RKO (cell line): ENCODE measurements at regions not wholly inside any gene's neighbourhood (a gene's known extent, or its start where the extent isn't known, plus 50 kb on each side); places are given as distances from the start of the nearest gene placed in this dataset.

Experiments used
- DNase-seq: peaks from one replicate; pipeline ENCODE4 v3.0.0-alpha.2; 2016; ENCODE audit warnings: low spot score

DNA sequence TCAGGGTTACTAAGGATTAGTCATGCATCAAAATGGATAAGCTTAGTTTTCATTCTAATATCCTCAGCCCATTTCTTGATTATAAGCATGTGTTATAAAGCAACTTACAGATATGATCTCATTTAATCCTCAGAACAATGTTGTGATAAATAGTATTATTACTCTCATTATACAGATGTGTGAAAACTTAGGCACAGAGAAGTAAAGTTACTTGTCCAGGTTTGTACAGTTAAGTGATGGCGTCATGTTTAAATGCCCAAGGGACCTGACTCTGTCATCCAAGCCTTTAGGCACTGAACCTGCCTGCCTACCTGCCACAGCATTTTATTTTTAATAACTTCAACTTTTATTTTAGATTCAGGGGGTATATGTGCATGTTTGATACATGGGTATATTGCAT lies 472.9 kb upstream of the SEMA6D start:
- no peak for DNase-seq

DNA sequence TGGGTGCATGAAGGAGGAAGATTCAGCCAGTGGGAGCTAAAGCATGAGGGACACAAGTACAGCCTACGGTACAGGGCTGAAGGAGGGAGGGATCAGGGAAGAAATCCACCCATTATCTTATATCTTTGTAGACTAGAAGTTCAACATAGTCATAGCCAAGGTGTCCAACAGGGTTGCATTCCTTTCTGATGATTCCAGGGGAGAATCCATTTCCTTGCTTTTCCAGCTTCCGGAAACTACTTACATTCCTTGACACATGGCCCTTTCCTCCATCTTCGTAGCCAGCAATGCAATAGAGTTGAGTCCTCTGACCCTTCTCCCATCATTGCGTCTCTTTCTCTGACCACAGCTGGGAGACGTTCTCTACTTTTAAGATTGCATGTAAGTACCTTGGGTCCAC lies 471.0 kb upstream of the SEMA6D start:
- DNase-seq, result no peak

DNA sequence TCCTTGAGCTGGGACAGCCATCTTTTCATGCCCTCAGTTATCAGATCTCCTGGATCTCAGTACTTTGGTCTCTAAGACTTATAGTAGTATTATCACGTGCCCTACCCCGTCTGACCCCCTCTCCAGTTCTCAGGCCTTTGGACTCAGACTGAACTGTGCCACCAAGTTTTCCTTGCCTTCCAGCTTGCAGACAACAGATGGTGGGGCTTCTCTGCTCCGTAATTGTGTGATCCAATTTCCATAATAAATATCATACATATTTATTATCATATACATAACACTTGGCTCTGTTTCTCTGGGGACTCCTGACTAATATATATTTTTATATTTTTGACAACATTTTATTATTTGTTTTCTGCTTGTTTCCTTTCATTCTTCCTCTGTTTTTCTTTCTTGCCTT lies 458.8 kb upstream of the SEMA6D start:
- DNase-seq, result no peak

DNA sequence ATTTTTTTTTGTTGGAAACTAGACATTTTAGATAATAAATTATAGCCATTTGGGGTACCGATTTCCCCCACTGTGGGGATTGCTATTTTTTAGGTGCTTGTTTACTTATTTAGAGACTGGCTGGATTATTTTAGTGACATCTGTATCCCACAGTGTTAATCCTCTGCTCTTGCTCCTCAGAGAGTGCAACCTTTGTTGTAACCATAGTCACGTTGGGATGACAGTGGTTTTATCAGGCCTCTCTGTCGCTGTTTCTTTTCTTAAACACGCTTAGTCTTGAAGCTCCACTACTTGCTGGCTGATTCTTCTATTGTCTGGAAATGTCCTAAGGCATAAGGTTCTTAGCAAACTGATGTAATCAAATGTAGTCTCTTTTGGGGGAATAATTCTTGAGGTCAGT lies 451.6 kb upstream of the SEMA6D start:
- DNase-seq, result no peak

DNA sequence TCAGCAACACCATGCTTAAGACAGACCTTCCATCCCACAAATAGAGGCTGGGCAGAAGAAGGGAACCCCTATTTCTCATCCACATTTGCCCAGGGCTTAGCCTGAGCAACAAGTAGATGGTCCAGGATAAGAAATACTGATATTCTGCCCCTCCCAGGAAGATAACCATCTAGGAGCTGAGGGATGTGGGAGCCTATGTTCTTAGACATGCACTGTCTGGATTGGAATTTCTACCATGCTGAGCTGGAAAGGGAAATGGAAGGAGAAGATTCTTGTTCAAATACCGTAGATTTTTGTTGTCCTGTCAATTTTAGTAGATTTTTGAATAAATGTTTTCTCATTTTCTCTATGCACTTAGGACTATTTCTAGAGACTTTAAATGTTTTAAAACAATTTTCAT lies 450.7 kb upstream of the SEMA6D start:
- DNase-seq, result no peak

DNA sequence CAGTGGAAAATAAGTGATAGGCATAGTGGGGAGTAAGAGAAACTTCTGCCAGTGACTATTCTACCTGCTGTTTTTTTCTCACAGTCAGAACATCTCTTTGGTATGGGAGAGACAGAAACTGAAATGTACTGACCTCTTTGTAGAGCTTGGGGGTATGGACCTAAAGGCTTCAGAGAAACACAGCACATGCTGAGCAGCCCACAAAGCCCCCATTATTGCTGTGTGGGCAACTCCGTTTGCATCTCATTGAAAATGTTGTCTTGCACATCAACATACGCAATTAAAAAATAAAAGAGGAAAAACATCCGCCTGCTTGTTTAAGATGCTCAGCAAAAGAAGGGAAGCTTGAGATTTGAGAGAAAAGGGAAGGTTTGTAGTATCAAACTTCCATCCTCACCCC lies 443.4 kb upstream of the SEMA6D start:
- no peak for DNase-seq

DNA sequence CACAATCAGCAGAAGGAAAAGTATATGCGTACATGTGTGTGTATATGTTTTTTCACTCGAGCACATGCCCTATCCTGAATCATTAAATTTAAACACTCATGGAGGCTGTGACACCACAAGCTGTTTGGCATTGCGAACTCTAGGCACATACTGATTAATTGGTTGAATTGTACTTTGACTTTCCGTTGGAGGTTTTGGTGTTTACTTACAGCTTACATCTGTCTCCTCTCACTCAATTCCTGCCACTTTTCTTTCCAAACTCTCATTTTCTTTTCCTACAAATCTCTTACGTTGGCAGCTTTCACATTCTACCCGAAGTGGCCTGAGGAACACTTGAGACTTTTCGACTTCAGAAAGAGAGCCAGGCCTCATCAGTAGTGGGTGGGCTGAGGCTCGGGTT lies 434.1 kb upstream of the SEMA6D start:
- DNase-seq, result no peak

DNA sequence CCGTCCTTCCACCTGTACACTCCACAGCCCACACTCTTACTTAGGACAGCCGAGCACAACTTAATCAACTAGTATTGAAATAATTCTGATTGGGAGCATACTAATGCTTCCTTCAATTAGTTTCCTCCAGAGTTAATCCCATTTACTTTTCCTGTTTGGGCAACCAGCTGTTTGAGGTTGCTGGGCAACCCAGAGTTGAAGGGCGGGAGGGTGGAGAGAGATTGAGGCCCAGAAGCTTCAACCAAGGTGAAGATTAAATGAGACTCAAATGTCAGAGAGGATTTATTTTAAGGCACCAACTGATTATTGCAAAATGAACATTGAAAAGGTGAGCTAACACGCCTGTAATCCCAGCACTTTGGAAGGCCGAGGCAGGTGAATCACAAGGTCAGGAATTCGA lies 428.5 kb upstream of the SEMA6D start:
- DNase-seq, result no peak

DNA sequence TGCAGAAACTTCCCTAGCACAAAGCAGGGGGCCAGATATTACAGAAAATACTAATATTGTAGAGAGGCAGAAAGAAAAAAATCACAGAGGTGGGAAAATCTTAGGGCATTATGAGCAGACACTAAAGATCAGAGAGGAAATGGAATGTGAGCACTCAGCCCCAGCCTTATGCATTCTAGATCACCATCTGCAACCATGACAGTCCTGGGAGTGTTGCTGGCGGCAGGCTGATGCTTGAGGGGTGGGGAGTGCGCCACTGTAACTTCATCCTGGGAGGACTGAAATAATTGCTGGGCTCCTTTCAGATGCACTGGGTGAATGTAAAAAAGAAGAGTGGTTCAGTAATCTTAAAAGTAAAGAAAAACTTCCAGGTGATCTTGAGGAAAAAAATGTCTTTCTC lies 427.6 kb upstream of the SEMA6D start:
- no peak for DNase-seq

DNA sequence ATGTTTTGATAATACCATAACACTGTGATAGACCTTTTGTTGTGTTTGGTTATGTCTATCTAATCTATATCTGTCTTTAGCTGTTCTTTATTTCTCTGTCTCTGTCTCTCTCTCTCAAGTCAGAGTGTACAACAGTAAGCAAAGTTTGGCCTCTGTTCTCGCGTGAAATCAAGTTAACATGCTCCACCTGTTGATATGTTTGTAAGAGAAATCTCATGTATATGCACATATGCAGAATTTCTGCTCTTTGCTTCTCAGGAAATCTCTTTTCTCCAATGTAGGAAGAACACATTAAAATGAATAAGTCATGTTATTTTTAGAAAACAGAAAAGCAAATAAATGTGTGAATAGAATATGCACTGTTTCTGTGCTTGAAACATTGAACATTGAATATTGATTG lies 425.5 kb upstream of the SEMA6D start:
- DNase-seq, result no peak

DNA sequence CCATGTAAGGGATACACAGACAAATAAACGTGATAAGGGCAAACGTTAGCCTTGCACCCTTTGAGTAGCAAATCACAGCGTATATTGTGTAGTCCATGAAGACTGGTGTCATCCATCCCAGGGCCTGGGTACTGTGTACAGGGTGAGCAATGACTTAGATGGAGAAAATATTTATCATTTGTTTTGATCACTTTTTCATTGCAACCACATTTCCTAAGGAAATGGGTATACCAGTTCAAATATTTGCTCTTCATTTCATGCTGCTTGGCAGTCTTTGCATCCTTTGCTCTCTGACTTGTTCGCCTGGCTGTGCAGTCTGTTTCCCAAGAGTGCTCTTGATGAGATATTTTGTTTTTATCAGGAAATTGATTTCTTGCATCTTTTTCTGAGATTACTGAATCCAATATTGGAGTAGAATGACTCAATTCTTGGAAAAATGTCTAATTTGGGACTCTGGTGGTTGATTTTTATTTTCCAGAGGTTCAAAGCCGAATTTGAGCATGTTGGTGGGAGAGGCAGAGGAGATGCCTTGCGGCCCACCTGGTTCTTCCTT lies 424.6 kb upstream of the SEMA6D start:
- DNase-seq, result no peak

DNA sequence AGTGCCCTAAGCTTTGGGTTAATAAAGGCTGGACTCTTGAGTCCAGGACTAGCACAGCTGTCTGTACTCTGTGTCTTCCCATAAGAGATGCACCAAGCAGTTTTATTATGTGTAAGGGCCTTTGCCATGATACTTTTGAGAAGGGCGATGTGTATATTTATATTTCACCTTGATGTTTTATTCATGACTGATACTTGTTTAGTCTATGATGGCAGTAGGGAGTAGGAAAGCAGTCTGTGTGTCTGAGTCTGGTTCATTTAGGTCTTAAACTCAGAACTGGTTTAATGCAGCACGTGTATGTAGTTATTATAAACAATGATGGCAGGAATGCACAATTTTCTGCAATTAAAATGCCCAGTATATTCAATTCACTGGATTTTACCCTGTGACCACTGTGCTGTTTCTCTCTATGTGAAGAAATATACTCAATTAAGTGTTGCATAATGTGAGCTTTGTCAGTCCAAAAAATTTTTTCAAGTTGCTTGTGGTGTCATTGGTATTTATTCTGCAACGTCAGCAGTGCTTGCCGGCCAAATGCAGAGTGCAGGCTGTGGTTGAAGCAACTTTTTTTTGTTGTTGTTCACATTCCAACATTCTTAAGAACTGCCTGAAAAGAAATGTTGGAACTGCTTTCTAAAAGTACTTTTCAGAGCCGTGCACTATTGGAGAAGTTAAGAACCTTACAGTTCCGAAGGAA lies 423.7 kb upstream of the SEMA6D start:
- DNase-seq, result no peak

DNA sequence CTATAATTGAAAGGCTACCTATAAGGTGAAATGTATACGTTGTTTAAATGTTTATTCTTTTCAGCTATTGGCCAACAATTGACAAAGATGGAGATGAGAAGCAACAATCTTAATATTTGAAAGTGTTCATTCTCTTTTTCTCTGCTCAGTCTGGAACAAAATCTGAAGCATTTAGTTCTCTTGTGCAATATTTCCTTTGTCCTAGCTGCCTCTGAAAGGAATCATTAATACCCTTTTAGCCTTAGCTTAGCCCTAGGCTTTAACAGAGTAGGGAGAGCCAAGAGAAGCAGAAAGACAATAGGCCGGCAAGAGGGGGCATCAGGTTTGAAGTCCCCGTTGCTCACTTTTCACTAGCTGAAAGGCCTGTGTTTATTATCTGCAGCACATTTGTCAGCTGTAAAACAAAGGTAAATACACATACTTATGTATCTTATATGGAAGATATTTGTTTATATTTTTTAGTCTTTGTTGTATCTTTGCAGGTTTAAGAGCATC lies 422.5 kb upstream of the SEMA6D start:
- DNase-seq, result no peak

DNA sequence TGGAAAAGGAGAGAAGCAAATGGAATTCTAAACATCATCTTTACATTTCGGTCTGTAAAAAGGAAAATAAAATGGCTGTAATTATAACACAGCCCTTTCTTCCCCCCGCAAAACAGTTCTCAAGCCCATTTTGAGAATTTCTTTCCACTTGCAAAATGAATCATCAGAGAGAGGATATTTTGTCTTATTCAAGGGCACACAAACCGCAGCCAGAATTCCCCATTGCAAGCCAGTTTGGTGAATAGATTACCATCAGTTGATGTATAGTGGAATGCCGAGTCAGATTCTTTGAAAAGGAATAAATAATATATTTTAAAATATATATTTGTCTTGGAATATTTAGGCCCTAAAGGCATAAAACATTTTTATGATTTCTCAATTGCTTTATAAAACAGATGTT lies 420.4 kb upstream of the SEMA6D start:
- no peak for DNase-seq

DNA sequence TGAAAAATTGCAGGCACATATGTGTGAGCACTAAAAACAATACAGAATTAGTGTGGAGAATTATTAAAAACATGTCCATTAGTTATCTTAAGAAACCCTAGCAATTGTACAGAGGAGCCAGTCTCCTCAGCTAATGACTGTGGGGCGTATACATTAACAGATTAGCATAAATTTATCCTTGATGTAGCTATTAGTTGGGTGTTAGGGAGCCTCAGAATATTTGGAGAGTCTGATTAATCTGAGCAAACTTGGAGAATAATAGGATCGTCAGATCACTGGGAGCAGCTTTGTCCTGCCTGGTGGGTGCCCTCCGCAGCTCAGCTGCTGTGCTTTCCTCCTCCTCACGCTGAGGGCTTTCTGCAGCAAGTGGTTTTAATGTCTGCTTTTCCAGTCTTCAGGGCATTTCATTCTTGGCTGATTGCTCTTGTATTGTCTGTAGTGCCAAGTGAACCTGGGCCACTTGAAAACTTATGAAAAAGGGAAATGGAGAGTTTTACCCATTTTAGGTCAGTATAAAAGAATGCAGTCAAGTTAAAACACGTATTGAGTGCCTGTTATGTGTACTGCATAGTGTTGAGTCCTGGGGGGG lies 417.4 kb upstream of the SEMA6D start:
- no peak for DNase-seq

DNA sequence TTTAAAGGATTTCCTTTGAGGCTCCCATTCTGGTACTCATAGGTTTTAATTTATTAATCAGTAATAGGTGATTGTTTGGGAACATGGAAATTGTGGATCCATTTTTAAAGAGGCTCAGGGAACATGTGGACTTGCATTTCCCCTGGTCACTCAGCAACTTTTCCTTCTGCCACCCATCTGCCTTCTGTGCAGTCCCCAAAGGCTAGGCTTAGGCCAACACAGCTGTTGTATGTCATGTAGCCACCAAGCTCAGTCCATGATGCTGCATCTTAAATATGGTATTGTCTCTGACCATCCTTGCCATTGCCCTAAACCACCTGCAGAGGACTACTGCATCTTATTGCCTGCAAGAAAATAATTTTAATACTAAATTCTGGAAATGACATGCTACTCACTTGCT lies 416.7 kb upstream of the SEMA6D start:
- DNase-seq, result no peak

DNA sequence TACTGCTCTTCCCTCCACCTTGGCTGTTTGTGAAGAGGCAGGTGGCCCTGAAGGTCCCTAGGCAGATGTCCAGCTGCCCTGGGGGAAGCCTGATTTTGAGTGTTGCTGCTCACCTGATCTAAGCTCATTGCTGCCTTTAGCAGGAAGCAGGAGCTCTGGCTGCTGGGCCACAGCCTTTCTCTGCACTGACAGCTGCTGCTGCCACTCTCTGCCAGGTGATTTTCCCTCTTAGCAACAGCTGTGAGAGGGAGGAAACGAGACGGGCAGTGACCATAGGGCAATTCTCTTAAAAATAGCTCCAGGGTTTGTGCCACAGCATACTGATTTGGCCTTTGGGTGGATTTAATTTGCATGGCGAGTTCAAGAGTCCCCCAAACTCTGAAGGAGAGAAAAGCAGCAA lies 415.8 kb upstream of the SEMA6D start:
- no peak for DNase-seq

DNA sequence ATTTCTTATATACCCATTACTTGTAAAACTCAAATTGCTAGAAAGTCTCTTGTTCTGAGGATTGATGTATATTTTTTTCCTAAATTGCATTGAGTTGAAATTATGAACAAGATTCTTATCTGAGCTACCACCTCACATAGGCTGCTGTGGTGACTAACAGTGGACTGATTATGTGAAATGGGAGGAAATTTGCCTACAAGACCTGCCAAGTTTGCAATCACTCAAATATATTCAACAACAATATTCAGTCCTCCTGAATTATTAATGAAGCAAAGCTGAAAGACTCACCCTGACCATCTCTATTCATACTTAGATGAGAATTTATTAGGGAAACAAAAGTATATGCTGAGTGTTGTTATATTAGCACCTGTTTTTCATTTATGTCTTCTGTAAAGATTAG lies 412.6 kb upstream of the SEMA6D start:
- DNase-seq, result no peak

DNA sequence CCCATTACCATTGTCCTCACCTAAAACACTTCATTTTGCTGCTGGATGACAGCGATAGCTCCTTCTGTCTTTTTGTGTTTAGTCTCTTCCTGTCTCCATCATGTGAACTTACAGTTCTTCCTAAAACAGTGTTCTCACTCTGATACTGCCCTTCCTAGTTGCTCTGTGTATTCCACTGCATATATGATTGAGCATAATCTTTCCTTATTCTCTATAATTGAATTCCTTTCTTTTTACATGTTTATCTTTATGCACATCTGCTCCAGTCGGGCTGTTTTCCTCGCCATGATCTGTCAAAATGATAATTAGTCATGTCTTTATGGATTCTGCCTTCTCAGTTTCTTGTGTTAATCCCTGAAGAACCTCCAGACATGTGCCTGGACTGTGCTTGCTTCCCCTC lies 405.1 kb upstream of the SEMA6D start:
- no peak for DNase-seq

DNA sequence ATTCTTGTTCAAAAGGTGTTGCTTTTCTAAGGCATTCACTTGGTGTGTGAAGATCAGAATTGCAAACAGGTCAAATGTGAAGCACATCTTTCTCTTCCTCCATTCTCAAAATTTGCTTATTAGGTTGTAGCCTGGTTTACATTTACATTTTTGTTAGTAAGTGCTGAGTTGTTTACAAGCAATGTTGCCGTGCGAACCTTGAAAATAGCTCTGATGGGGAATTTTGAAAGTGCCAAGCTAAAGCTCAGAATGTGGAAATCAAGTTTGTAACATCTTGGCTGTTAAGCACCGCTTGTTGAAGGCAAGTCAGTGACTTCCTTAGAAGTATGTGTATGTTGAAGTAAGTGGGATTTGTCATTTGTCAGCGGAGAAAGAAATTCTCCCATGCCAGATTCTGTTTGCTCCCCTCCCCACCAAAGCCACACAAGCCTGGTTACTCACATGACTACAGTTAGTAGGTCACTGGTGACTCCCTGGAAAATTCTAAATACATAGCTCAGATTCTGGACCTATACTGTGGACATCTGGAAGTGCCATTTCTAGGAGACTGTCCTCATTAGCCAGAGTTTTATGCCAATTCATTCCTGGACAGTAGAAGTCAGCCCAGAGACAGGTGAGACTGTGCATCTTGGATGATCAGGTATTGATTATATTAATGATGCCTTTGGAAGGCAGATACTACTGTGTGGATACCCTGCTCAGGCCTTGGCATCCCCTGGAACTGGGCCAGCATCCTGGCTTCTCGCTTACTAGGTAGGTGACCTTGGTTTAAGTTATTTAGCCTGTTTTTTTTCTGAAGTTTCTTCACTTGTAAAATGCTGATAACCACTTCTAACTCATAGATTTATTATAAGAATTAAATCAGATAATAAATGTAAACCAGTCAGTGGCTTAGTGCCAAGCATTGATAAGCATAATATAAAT lies 390.6 kb upstream of the SEMA6D start:
- no peak for DNase-seq

DNA sequence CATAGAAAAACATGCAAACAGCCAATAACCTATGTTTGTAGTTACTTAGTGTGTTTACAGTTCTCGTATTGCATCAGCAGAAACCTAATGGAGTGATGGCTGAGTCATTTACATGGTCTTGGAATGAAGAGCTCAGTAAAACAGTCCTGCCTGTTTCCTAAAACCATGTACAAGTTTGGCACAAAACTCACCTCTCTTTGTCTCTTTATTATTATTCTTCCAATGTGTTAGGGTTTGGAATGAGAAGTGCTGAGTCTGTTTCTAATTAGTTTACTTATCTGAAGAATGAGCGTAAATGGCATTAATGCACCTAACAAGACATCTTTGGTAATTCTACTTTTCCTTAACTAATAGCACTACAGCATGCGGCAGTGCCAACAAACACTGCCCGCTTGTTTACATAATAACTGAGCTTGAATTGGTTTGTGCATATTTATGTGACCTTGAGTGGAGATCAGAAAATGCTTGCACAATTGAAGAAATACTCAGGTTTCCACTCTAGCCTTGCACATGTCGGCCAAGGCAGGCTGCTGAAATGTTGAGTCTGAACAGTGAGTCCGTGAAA lies 385.4 kb upstream of the SEMA6D start:
- no peak for DNase-seq

DNA sequence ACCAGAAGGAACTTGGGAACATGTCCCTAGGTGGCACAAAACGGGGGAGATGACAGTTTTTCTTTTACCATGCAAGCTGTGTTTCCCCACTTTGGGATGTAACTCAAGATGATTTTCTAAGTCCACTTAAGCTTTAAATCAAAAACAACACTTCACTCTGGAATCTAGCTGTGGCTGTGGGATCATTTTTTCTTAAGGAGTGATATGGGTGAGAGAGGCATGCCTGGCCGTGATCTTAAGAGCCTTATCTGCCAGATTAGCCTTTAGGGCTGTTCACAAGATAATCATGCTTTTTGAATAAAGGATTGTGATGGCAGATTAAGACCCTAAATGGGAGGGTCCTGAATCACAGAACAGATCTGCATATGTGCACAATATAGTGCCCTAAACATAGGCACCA lies 384.8 kb upstream of the SEMA6D start:
- no peak for DNase-seq

DNA sequence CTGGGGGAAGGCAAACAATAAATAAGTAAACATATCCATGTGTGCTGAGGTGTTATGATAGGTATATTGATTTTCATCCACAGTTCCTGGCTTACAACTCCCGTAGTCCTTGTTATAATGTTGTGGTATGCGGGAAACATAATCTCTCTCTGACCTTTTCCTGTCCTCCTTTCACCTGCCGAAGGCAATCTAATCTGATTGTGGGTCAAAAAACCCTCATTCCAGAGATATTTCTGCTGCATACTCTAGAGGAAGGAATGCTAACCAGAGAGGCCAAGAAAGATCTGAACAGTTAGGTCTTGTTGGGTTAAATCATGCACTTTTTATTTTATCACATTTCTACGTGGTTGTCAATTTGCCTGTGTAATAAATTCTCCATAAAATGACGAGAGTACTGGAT lies 383.6 kb upstream of the SEMA6D start:
- DNase-seq, result no peak
